Stimulated activated effector memory CD8-positive, alpha-beta T cell treated with anti-CD3 and anti-CD28 coated beads, Interleukin-12 subunit alpha, Interleukin-12 subunit beta, amount 100 ng/mL, for 72 hours (primary cell): ENCODE measurements at regions not wholly inside any gene's neighbourhood (a gene's known extent, or its start where the extent isn't known, plus 50 kb on each side); places are given as distances from the start of the nearest gene placed in this dataset.

Experiments
- ATAC-seq: fragments of 150-1000 bp; cut with Tn5 transposase; 2 replicates; pipeline ENCODE4 v1.10.0; 2021
- DNase-seq, 2 donors: peaks; one replicate each; pipeline ENCODE4 v3.0.0; 2021 to 2022; ENCODE audit warnings: low spot score in 2 of 2
- H3K27ac Mint-ChIP-seq: one replicate; pipeline ENCODE4 v1.8.0; 2022; ENCODE audit warnings: mild to moderate bottlenecking, mixed read lengths
- H3K36me3 Mint-ChIP-seq: one replicate; pipeline ENCODE4 v1.8.0; 2022; ENCODE audit warnings: mild to moderate bottlenecking, mixed read lengths
- H3K4me1 Mint-ChIP-seq: one replicate; pipeline ENCODE4 v1.8.0; 2022; ENCODE audit warnings: mixed read lengths
- H3K4me3 Mint-ChIP-seq: one replicate; pipeline ENCODE4 v1.8.0; 2022; ENCODE audit warnings: mild to moderate bottlenecking, mixed read lengths
- H3K9me3 Mint-ChIP-seq: one replicate; pipeline ENCODE4 v1.8.0; 2022; ENCODE audit warnings: mixed read lengths

DNA sequence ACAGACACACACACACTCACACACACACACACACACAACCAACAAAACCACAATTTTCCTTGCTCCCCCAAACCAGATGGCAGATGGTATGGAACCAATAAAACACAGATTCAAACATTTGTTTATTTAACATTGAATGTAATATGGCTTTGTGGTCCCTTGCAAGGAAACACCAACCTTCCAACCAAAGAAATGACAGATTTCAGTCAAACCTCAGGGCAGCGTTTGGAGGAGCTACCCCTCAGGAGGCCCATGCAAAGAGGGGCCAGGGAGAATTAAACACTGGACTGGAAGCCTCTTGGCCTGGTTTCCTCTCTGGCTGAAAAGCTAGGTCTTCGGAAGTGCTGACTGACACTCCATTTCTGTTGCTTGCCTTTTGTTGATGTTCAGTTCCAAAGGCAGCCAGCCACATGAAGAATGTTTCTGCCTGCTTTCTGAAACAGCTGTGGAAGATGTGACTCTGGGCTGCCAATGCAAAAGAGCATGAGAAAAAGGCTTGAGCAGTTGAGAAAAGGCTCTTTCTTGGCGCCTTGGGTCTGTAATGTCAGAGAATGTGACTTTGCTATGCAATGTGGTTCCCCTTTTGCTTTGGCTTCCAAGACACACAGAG is 296.1 kb downstream of the RPLP1 start:
- H3K4me1 Mint-ChIP-seq: peaks cover 59% of the 10 kb centered on the region
- no peak for ATAC-seq
- peaks cover 4% of the 10 kb centered on the region for H3K36me3 Mint-ChIP-seq
- H3K9me3 Mint-ChIP-seq: peaks cover 9% of the 10 kb centered on the region
- no peak for DNase-seq
- H3K4me3 Mint-ChIP-seq: no peak overlapping the region
- H3K27ac Mint-ChIP-seq: no peak overlapping the region

DNA sequence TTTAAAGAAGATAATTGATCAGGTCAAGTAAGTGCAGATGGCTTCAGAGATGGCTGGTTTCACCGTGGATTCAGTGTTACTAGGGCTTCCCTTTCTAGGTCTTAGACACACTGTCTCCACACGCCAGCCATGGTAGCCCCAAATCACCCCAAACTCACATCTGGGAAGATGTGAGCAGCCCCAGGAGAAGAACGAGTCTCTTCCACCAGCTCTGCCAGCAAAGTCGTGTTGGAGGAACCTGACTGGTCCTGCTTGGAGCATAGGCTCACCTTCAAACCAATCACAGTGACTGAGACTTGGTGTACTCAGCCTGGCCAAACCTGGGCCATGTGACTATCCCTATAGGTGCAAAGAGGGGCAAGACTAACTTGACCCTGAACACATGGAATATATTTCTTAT is 296.7 kb downstream of the RPLP1 start:
- no peak overlapping the region for H3K4me3 Mint-ChIP-seq
- no peak overlapping the region for H3K27ac Mint-ChIP-seq
- ATAC-seq (no peak), DNase-seq (no peak)
- peaks cover 4% of the 10 kb centered on the region for H3K36me3 Mint-ChIP-seq
- peaks cover 9% of the 10 kb centered on the region for H3K9me3 Mint-ChIP-seq
- H3K4me1 Mint-ChIP-seq: peaks cover 53% of the 10 kb centered on the region

DNA sequence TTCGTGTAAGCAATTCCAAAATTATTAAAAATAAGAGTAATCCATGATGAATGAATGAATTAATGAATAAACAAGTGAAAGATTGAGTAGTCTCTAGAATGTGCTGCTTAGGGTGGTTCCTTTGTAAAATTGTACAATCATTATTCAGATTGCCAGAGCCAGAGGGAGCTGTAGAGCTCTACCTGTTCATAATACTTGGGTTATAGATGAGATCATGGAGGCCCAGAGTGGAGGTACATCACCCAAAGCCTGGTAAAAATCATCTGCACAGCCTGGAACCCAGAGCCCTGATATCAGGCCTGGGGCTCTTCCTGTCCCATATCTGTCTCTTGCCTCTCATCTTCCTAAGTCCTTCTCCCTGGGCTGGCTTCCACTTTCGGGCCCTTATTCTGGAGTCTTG is 297.2 kb downstream of the RPLP1 start:
- no peak for DNase-seq
- Mint-ChIP-seq H3K9me3 (peaks cover 14% of the 10 kb centered on the region), H3K27ac (no peak overlapping the region), H3K36me3 (peaks cover 4% of the 10 kb centered on the region), H3K4me1 (peaks cover 53% of the 10 kb centered on the region), H3K4me3 (no peak overlapping the region)
- peak; percentile 68 for ATAC-seq

DNA sequence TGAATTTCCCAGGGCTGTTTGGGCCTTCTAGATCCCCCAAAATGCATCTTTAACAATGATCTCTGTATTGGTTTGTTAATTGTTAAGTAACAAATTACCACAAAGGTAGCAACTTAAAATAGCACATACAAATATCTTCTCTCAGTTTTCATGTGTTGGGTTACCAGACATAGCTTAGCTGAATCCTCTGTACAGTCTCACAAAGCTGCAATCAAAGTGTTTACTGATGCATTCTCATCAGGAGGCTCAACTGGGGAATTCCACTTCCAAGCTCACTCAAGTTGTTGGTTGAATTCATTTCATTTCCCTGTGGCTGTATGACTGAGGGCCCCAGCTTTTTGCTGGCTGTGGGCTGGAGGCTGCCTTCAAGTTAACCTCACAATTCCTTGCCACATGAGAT is 297.6 kb downstream of the RPLP1 start:
- peaks cover 56% of the 10 kb centered on the region for H3K4me1 Mint-ChIP-seq
- no peak overlapping the region for H3K27ac Mint-ChIP-seq
- DNase-seq (no peak), ATAC-seq (no peak)
- peaks cover 14% of the 10 kb centered on the region for H3K9me3 Mint-ChIP-seq
- H3K36me3 Mint-ChIP-seq: peaks cover 7% of the 10 kb centered on the region
- H3K4me3 Mint-ChIP-seq: no peak overlapping the region

DNA sequence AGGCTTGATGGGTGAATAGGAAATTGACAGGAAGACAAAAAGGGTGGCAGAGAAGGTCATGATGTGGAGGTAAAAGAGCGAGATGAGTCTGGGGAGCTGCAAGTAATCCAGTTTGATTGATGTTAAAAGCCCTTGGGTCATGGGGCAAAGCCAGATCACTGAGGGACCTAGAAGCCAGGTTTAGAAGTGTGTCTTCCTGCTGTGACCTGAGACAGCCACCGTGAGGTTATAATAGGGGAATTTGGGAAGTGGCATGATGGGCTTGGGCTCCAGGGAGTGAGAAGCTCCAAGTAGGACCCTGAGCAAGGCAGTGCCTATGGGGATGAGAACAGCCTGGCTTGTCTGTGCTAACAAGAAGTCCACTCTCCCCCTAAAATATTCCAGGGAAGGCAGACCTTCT is 298.5 kb downstream of the RPLP1 start:
- ATAC-seq (no peak), DNase-seq (no peak)
- Mint-ChIP-seq H3K9me3 (peaks cover 14% of the 10 kb centered on the region), H3K4me1 (peaks cover 65% of the 10 kb centered on the region), H3K36me3 (peaks cover 16% of the 10 kb centered on the region), H3K4me3 (no peak overlapping the region), H3K27ac (peak overlapping the region; percentile 23)

DNA sequence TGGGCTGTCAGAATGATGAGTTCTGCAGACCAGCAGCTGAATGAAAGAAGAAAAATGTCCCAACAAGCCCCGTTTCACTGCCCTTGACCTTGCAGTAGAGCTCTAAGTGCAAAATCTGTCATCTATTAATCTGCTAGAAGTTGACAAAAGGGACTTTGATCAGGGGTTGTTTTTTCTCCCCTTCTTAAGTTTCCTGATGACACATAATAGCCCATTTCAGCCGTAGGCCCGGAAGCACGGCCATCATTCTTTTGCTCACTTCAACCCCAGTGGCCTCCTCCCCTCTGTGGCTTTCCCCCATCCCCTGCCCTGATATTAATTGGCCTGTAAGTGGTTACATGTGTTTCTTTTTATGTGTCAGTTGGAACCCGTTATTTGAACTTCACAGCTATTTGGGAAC is 298.9 kb downstream of the RPLP1 start:
- H3K9me3 Mint-ChIP-seq: peaks cover 14% of the 10 kb centered on the region
- H3K27ac Mint-ChIP-seq: peak overlapping the region; percentile 23
- H3K36me3 Mint-ChIP-seq: peaks cover 16% of the 10 kb centered on the region
- DNase-seq (no peak), ATAC-seq (no peak)
- peaks cover 69% of the 10 kb centered on the region for H3K4me1 Mint-ChIP-seq
- no peak overlapping the region for H3K4me3 Mint-ChIP-seq

DNA sequence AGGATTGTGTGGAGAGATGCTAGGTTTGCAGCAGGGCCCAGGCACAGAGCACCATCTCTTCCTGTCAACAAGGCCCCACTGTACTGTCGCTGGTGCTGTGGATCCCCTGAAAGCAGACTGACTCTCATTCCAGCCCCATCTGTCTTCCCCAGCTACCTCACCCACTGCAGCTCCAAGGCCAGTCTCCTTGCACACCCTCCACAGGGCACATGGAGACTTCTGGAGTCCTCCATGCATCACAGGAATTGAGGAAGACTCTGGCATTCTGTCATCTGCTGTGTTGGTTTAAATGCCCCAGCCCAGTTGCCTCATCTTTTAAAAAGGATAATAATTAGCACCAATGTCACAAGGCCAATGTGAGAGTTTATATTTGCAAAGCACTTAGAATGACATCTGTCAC is 301.2 kb downstream of the RPLP1 start:
- ATAC-seq (no peak), DNase-seq (peak in 1 of 2 donors; percentile 46)
- H3K36me3 Mint-ChIP-seq: peaks cover 29% of the 10 kb centered on the region
- H3K4me1 Mint-ChIP-seq: peaks cover 84% of the 10 kb centered on the region
- peaks cover 14% of the 10 kb centered on the region for H3K9me3 Mint-ChIP-seq
- H3K27ac Mint-ChIP-seq: no peak overlapping the region
- H3K4me3 Mint-ChIP-seq: no peak overlapping the region

DNA sequence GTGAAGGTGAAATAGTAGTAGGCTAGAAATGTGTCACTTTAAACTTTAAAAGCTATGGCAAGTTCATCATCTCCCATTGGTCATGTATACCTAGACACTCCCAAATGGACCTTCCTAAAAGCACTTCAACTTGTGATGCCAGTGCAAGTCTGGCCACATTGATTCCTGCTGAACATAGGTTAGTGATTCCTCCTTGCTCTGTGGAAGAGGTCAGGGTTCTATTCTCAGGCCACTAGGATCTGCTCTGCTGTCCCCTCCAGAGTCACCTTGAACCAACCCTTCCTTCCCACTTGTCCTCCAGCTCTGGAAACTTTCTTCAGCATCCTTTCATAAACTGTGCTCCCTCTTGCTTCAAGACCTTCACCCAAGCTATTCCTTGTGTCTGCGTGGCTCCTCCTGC is 301.7 kb downstream of the RPLP1 start:
- peaks cover 87% of the 10 kb centered on the region for H3K4me1 Mint-ChIP-seq
- peak in 1 of 2 donors; percentile 36 for DNase-seq
- H3K9me3 Mint-ChIP-seq: peaks cover 14% of the 10 kb centered on the region
- peaks cover 34% of the 10 kb centered on the region for H3K36me3 Mint-ChIP-seq
- ATAC-seq: no peak
- H3K27ac Mint-ChIP-seq: peak overlapping the region; percentile 91
- peak overlapping the region; percentile 59 for H3K4me3 Mint-ChIP-seq

DNA sequence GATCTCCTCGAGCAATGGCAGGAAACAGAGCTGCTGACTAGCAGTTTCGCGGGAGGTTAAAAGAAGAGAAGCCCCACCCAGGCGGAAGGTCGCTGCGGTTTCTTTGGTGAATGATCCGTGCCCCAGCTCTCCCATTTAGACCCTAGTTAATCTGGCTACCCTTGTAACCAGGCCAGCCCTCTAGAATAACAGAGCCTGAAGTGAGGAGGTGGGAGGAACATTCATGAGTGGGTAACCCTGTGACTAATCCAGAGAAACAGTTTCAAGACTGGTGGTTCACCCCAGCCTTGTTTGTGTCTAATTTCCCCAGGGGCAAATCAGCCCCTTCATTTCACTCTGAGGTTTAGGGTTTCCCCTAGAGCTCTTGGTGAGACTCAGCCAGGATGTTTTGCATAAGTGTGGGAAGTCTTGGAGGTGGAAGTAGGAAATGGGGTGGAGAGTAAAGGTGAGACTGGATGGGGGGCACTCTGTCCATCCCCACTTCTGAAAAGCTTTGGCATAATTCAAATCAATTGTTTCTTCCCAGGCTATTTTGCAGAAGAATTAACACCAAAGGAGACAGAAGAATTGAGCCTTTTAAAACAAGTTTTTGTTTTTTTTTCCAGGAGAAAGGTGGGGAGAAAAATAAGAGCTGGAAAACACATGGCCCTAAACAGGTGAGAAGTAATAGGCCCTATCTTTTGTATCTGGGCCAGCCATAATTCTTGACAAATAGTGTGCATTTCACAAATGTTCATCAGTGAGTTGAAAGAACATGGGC is 303.1 kb downstream of the RPLP1 start:
- H3K27ac Mint-ChIP-seq: peak overlapping the region; percentile 91
- peaks cover 88% of the 10 kb centered on the region for H3K4me1 Mint-ChIP-seq
- peaks cover 10% of the 10 kb centered on the region for H3K9me3 Mint-ChIP-seq
- DNase-seq: peak; percentile 55 to 89
- peak; percentile 85 for ATAC-seq
- peaks cover 38% of the 10 kb centered on the region for H3K36me3 Mint-ChIP-seq
- H3K4me3 Mint-ChIP-seq: peak overlapping the region; percentile 59

DNA sequence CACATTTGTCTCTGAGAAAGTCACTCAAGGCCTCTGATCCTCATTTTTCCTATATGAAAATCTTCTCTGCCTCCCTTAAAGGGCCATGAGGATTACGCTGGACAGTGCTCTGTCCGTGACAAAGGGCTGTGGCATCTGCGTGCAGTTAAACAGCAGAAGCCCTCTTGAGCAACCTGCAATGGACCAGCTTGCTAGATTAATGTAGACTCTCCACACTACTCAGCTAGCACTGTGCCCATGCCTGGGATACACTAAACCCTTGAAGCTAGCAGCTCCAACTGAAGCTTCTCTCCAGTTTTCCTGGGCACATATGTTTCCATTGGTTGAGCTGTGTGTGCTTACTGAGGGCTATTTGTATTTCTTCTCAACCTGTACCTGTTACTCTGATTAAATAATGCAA is 303.8 kb downstream of the RPLP1 start:
- H3K36me3 Mint-ChIP-seq: peaks cover 34% of the 10 kb centered on the region
- H3K4me1 Mint-ChIP-seq: peaks cover 88% of the 10 kb centered on the region
- peak in 1 of 2 donors; percentile 49 for DNase-seq
- H3K4me3 Mint-ChIP-seq: peak overlapping the region; percentile 59
- H3K9me3 Mint-ChIP-seq: peaks cover 10% of the 10 kb centered on the region
- peak overlapping the region; percentile 93 for H3K27ac Mint-ChIP-seq
- no peak for ATAC-seq

DNA sequence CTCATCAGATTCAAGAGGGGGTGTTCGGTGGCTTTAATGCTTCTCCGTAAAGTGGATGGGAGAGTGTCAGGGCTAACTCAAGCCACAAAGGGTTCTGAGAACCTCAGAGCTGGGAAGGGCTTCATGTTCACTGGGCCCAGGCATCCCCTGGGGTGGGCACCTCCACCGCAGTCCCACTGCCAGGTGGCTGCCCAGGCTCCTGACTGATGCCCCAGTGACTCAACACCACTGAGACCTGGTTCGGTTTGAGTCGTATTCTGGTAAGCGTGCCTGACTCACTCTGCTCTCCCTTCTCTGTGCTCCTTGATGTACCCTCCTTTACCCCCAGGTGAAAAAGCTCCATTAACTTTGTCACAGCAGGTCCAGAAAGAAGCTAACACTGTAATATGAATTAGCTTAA is 304.6 kb downstream of the RPLP1 start:
- Mint-ChIP-seq H3K27ac (peak overlapping the region; percentile 93), H3K4me3 (peak overlapping the region; percentile 59), H3K36me3 (peaks cover 34% of the 10 kb centered on the region), H3K4me1 (peaks cover 88% of the 10 kb centered on the region), H3K9me3 (peaks cover 10% of the 10 kb centered on the region)
- DNase-seq: peak; percentile 46 to 81
- peak; percentile 69 for ATAC-seq

DNA sequence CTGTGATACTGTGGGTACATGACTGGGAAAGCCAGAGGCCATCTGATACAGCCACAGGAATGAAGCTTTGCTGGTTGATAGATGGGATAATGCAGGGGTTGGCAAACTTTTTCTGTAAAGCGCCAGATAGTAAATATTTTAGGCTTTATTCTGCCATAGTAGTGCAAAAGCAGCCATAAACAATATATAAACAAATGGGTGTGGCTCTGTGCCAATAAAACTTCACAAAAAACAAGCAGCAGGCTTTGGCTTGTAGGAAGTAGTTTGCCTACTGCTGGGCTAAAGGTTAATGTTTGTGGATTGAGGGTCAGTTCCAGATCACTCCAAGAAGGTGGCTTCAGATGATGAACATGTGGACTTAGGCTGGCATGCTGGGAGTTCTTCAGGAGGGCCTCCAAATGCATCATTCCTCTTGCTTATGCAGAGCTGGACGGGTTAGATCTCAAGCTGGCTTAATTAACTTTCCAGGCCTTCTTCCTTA is 305.7 kb downstream of the RPLP1 start:
- H3K36me3 Mint-ChIP-seq: peaks cover 34% of the 10 kb centered on the region
- H3K4me1 Mint-ChIP-seq: peaks cover 91% of the 10 kb centered on the region
- H3K27ac Mint-ChIP-seq: peak overlapping the region; percentile 93
- peak in 1 of 2 donors; percentile 57 for DNase-seq
- ATAC-seq: no peak
- peaks cover 5% of the 10 kb centered on the region for H3K9me3 Mint-ChIP-seq
- peak overlapping the region; percentile 59 for H3K4me3 Mint-ChIP-seq

DNA sequence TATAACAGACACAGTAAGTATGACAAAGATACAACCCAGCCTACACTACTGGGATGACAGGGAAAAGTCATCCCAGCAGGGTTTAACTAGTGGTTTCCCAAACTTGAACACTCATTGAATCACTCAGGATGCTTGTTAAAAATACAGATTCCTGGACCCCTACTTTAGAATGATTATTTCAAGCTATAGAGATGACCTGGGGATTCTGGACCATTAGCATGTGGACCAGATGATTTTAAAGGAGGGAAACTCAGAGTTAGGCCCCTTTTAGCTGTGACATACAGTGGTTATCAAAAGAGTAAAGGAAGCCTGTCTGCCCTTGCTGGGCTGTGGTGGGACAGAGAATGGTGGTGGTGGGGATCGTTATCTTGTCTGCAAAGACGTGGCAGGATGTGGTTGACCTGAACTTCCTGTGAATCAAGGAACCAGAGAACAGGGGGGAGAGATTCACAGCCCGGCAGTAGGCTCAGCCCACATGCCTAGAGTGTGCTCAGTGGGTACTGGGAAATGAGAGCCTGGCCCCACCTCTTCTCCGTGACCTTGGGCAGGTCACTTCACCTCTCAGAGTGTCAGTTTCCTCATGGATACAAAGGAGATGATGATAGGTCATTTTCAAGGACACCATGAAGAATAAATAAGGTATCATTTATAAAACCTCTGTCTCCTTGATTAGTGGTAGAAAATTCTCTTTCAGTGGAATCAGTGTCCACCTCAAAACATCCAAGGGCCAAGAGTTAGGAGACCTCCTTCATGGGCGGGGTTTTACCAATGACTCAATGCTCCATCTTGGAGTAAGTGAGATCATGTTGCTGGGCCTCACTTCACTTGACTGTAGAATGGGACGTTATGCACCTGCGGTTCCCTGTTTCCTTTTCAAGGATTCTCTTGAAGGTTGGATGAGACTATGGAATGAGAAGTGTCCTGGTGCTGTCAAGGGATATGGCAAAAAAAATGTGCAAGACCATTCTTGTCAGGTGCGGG is 306.5 kb downstream of the RPLP1 start:
- Mint-ChIP-seq H3K4me1 (peaks cover 91% of the 10 kb centered on the region), H3K9me3 (peaks cover 5% of the 10 kb centered on the region), H3K36me3 (peaks cover 34% of the 10 kb centered on the region), H3K4me3 (peak overlapping the region; percentile 59), H3K27ac (peak overlapping the region; percentile 93)
- peak; percentile 66 to 92 for DNase-seq
- ATAC-seq: peak; percentile 79

DNA sequence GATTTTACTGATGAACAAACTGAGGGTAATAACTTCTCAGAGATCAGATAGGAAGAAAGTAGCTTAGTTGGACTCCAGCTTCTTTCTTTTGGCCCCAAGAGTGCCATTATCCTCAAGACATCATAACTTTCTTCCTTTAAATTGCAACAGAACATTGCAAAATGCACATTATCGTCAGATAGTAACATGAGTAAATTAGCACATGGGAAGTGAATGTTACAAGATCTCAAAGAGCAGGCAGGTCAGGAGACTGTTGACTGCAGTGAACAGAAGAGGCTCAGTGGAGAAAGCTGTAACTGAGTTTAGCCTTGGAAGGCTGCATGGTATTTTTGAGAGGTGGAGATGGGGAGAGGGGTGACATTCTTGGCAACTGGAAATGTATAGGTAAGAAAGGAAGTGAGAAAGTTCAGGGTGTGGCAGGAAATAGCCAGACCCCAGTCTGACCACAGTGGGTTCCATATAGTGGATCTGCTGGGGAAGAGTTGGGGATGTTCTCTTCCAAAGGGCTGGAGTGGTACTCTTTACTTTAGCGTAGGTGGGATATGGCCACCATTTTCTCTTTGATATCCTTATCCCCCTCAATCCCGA is 307.7 kb downstream of the RPLP1 start:
- H3K9me3 Mint-ChIP-seq: no peaks in the 10 kb centered on the region
- H3K27ac Mint-ChIP-seq: peak overlapping the region; percentile 93
- ATAC-seq: no peak

More for the DNA sequence above, 307.7 kb downstream of the RPLP1 start:
- peak overlapping the region; percentile 59 for H3K4me3 Mint-ChIP-seq
- peak in 1 of 2 donors; percentile 70 for DNase-seq
- peaks cover 80% of the 10 kb centered on the region for H3K4me1 Mint-ChIP-seq
- peaks cover 30% of the 10 kb centered on the region for H3K36me3 Mint-ChIP-seq
